Suppressor macrophage treated with lipopolysaccharide for 4 hours (primary cell): ENCODE measurements at regions not wholly inside any gene's neighbourhood (a gene's known extent, or its start where the extent isn't known, plus 50 kb on each side); places are given as distances from the start of the nearest gene placed in this dataset.

Source experiments
- DNase-seq: peaks from one replicate; pipeline ENCODE4 v3.0.0-alpha.2; 2020

DNA sequence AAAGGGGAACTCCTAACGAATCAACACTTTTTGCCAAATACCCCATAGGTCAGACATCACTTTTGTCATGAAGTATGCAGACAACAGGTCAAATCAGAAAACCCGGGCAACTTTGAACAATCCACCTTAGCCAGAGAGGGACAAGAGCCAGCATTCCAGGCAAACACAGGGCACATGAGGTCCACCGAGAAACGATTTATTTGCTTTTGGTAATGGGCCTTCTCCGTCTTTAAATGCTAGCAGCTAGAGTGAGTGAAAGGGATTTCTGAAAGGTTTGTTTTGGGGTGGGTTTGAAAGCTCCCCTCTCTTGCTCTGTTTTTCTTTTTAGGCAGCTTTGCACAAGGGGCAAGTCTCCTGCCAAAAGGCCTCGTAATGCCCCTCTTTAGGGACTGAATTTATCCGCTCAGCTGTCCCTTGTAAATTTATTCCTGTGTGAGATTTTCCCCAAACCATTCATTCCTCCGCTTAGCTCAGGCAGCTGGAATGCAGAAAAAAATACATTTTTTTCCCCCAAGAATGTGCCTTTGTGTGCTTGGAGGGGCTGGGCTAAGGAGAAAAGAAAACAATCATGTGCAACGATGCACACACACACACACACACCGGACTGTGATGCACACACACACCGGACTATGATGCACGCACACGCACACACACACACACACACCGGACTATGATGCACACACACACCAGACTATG lies 196.9 kb downstream of the SNX19 start:
- no peak for DNase-seq

DNA sequence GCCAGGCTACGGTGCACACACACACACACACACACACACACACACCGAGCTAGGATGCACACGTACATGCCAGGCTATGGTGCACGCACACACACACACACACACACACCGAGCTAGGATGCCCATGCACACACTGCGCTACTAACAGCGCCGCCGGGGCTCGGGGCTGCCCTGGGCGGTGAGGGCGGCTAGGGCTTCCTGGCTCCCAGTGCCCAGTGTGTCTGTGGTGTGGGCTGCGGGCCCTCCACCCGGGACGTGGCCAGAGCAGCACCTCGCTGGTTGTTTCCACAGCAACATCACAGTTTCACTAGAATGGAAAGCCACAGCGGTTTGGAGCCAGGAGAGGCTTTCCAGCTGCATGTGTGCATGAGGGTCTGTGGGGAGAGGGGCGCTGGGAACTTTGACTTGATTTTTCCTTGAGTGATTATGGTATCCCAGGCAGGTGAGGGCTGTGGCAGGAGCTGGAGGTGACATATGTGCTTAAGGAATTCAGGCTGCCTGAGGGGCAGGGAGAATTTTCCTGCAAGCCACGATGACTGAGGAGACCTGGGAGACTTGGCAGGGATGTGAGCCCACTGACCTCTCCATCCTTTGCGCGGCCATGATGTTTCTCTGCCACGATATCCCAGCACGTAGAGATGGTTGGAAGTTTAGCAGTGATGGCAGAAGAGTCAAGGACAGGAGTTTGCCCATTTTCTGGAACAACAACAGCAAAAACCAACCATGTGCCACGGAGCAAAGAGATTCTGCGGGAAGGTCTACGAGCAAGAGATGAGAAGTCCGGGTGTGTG lies 195.9 kb downstream of the SNX19 start:
- DNase-seq = no peak

GRCh38 chr11:130721023-130721681 lies 195.1 kb downstream of the SNX19 start:
- no peak for DNase-seq

GRCh38 chr11:130721736-130722135 lies 194.5 kb downstream of the SNX19 start:
- no peak for DNase-seq

DNA sequence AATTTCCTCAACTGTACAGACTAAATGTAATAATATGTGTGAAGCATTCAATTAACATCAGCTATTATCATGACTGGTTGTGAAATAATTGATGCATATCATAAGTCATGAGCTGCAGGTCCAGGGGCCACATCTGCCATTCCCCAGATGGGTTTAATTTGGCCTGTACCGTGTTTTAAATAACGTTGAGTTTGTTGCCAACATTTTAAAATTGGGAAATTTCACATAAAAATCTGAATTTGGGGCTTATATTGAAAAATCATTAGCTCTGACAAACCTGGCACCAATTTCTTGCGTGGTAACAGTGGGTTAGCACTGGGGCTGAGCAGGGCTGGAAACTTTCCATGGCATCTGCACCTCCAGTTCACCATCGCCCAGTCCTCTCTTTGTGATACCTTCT lies 193.9 kb downstream of the SNX19 start:
- no peak for DNase-seq

GRCh38 chr11:130725421-130726233 lies 190.7 kb downstream of the SNX19 start:
- DNase-seq = no peak

GRCh38 chr11:130726234-130727037 lies 189.8 kb downstream of the SNX19 start:
- no peak for DNase-seq

DNA sequence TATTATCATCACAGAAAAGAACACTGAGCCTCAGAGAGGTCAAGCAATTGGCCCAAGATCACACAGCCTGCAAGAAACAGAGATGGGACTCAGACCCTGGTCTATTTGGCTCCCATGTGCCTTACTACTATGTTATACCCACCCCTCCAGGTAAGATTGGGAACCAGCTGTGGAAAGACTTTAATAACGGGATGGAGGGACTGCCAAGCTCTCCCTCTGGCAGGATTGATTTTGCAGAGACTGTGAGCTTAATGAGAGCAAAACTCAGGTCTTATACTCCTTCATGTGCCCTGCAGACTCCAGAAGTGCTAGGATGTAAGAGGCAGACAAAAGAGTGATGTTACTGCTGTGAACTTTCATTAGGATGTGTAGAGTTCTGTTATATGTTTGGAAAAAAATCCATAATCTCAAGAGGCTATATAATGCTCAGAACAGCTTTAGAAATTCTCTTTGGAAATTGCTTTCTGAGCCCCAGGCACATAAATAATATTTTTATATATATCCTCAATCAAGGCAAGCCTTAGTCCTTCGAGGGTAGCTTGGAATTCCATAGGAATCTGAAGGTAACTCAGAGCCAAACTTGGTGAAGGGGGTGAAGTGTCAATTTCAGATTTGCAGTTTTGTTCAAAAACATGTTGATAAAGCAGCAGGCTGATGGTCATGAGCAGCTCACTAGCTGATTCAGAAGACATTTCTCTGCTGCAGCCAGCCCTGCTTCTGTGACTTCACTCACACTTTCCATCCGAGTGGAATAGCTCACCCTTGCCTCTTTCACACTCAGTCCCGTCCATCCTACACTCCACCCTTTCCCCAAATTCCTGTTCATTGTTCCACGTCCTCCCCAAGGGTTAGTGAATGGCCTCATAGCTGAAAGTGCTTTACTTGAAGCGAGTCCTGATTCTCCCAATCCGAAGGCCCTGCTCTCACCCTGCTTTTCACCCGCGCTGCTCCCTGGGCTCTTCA lies 188.8 kb downstream of the SNX19 start:
- no peak for DNase-seq

DNA sequence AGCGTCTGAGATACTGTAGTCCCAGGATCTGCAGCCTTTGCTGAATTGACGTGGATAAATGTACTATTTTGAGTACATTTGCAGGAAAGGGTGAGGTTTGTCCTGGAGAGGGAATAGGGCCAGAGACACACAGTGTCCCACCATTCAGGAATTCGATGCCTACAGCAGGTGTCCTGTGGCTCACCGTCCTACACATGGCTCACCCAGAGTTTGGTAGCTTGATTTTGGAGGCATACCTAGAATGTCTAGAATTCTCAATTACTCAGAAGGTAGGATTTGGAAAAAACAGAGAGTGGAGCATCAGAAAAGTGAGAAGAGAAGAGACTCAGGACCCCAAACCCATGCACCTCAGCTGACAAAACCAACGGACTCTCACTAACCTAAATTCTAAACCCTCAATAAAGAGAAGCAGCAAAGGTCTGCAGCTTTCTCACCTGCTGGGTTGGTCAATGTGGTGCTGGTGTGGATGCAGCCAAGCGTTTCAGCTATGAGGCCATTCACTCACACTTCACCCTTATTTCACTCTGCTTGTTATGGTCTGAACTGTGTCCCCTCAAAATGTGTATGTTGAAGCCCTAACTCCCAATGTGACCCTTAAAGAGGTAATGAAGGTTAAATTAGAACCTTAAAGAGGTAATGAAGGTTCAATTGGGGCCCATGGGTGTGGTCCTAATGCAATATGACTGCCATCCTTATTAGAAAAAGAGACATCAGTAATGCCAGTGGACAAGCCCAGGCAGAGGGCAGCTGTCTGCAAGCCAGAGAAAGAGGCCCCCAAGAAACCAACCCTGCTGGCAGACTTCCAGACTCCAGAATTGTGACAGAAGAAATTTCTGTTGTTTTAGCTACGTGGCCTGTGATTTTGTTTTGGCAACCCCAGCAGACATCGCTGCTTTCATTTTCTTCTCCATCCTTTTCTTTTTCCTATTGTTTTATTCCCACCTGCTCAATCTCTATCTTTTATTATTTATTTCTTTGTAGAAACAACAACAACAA lies 187.8 kb downstream of the SNX19 start:
- DNase-seq = no peak

DNA sequence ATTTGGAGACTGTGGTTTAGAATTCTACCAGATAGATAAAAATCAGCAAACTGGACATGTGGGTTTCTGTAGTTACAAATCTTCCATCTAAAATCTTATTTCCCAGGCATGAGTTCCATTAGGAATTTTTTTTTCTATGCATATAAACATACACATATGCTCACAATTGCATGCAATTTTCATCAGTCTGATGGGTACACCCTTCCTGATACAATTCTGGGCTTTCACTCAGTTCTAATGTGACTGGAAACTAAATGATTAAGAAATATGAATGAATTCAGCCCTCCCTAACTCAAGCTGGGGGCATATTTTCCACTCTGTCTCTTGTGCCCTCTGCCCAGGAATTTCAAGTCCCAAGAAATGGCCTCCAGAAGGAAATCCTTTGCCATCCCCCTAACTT lies 187.1 kb downstream of the SNX19 start:
- DNase-seq = no peak

DNA sequence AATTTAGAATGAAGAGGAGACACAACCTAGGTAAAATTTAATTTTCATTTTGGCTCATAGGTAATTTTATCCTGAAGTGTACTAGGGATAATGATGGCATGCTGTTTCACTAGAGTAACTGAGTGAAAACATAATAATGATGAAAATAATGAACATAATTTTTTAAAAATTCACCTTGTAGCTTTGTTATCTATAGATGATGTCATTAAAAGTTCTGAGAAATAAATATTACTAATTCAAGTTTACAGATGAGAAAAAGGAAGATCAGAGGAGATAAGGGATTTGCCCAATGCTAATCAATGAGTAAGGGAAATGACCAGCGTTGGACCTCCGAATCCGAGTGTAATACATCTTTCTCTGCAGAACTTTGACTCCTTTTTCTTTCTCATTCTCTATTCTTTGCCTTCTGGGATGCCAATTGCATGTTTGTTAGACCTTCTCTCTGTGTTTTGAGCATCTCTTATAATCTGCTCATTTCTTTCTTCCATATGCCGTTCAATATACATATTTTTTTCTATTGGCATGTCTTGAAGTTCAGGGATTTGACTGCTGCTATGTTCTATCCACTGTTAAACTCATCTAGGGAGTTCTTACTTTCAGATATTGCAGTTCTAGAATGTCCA lies 186.5 kb downstream of the SNX19 start:
- DNase-seq = no peak

DNA sequence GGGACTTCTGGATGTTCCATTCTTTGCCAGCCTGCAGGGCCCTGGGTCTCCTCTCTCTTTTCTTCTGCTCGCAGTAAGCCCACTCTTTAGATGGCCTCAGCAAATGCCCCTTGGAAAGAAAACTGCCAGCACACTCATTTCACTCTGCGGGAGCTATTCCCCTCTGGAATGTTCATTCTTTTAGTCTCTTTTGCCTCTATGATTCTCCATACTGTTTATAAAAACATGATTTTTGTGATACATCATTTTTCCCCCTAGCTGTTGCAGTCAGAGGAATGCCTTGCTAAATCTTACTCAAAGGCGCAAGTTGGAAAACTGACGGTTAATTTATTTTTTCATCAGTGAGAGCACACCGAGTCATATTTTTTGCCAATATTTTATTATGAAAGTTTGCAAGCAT lies 184.9 kb downstream of the SNX19 start:
- no peak for DNase-seq

DNA sequence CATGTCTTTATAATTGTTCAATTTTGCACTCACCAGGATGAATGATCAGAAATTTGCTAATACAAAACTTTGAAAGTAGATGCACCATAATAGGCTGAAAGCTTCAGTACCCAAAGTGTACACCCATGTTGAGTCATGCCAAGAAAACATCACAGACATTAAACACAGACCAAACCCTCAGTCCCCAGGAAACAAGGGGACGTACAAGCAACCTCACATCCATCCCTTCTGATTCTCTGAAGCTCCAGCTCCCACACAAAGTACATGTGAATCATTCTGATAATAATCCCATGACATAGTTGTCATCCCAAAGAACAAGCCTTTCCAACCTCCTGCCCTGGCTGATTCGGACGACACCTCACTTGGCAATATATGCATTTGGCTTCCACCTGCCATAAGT lies 183.8 kb downstream of the SNX19 start:
- DNase-seq = no peak

DNA sequence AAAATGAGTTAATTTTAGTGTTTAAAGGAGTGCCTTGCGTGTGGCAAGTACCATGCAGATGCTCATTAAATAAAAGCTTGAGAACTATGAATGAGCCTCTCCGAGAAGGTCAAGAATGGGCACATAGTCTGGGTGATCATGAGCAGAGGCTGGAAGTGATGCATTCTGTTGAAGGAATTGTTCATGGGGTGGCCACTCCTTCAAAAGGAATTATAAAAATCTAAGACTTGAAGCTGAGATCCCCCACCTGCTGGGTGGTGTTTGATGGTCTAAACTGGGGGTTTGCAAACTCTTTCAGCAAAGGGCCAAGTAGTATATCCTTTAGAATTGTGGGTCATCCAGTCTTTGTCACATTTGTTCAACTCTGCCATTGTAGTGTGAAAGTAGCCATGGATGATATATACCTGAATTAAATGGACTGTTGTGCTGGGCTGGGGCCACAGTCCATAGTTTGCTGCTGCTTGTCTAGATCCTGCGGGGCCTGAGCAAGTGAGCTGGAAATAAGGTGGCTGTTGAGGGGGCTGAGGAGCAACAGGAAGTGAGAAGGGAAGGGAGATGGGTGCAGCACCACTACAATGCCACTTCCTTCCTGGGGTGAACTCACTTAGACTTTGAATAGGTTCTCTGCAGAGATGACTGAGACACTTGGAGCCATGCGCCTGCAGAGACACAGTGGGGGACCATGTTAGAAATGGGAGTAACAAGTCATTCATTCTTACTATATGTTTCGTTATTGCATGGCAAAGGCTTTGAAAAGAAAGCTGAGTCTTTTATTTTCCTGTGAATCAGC lies 179.0 kb downstream of the SNX19 start:
- DNase-seq = no peak

GRCh38 chr11:130737866-130738431 lies 178.3 kb downstream of the SNX19 start:
- DNase-seq = no peak

GRCh38 chr11:130738611-130739010 lies 177.7 kb downstream of the SNX19 start:
- DNase-seq = no peak

- no peak for DNase-seq
Observed at GRCh38 chr11:130740819-130741218, 175.5 kb downstream of the SNX19 start.

GRCh38 chr11:130744794-130745193 lies 171.5 kb downstream of the SNX19 start:
- no peak for DNase-seq
